ENCODE measurements at regions not wholly inside any gene's neighbourhood (a gene's known extent, or its start where the extent isn't known, plus 50 kb on each side); places are given as distances from the start of the nearest gene placed in this dataset.

DNA sequence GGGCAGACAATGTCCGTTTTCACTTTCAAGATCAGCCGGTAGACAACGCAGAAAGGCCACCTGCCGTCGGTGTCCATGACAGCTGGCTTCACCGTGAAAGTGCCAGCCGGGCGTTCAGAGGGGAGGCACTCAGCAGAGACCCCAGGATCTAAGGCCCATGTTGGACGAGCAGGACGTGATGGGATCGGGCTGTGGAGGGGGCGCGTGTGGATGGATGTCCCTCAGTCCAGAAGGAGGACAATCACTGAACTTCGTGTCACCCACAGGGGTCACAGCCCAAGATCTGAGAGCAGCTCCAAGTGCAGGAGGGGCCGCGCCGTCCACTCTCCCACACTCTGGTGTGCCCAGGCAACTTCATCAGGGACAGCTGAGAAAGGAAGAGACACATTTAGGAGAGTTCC, 164.4 kb downstream of the BRD1 start:
- TF ChIP-seq ZFX (IDR thresholded peaks at IDR 0.05; ENCODE audit: borderline replicate concordance) = no peak
- no peak for TF ChIP-seq CTCF (IDR thresholded peaks at IDR 0.05)
